GM18511 (cell line): ENCODE measurements at regions not wholly inside any gene's neighbourhood (a gene's known extent, or its start where the extent isn't known, plus 50 kb on each side); places are given as distances from the start of the nearest gene placed in this dataset.
A peak's percentile ranks its signal among the peaks of the same experiment; 100 is the strongest.
"Not testable (repeated sequence)": the region's sequence is repeated elsewhere in the genome, so short reads cannot be mapped to it uniquely, and the experiment has no call there.

Experiments used
- ATAC-seq: cut with Tn5 transposase; IDR thresholded peaks from one replicate; pipeline ENCODE4 v1.9.1; 2021; ENCODE audit warnings: mild to moderate bottlenecking, moderate library complexity; ENCODE audit not compliant: unreplicated experiment

DNA sequence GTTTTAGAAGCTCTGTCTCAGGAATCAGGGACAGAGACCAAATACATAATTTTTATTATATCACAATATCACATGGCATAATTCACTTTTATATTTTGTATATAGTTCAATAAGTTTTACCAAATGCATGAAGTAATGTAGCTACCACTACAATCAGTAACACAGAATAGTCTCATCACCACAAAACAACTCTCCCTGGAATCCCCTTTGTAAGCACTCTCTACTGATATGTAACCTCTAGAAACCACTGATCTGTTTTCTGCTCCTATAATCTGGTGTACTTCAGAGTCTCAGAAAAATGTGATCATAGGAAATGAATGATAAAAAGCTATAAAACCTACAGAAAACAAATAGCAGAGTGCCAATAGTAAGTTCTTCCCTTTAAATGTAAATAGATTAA is 1465.9 kb downstream of the SPATA31A7 start:
- not testable (repeated sequence) for ATAC-seq

DNA sequence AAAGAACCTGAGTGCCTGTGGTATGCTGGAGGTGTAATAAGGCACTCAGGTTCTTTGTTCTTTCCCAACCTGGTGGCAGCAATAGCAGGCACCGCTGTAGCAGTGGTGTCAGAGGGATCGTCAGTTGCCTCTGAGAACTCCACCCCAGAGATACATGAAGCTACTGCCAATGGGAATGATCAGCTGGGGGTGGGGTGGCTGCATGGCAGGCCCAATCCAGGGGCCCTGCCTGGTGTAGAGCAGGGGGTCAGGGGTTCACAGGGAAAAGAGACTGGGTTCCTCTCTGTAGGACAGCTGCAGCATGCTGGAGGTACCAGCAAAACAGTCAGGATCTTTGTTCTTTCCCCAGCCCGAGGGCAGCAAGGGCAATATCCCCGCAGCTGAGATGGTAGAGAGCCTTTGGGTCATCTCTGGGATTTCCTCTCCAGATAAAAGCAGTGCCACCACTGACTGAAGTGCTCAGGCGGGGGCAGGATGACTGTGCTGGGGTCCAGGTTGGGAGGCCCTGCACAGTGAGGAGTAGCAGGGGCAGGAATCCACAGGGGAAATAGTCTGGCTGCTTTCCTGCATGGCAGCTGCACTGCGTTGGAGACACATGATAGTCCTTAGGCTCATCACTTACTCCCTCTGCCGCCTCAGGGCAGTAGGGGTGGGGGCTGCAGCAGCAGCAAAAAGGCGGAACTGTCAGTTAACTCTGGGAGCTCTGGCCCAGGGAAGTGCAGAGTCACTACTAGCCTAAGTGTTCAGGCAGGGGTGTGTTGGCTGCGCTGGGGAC is 1473.1 kb downstream of the SPATA31A7 start:
- not testable (repeated sequence) for ATAC-seq

DNA sequence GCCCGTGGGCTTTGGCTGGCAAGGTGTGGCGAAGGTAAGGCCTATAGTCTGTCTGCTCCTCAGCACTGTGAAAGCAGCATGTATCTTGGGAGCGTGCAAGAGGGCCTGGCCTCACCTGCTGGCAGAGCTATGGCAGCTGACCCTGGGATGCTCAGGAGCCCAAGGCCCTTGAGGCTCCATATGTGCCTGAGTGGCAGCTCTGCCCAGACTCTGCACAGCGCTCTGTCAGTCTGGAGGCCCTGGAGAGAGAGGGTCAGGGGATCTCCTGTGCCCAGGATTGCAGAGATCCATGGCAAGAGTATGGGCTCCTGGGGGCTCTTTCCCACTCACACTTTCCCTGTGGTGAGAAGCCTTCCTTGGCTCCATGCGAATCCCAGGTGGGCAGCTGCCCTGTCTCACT is 1473.7 kb downstream of the SPATA31A7 start:
- ATAC-seq: not testable (repeated sequence)

- ATAC-seq: peak; percentile 36
These were observed 1477.4 kb downstream of the SPATA31A7 start for GRCh38 chr9:62667137-62667824.

DNA sequence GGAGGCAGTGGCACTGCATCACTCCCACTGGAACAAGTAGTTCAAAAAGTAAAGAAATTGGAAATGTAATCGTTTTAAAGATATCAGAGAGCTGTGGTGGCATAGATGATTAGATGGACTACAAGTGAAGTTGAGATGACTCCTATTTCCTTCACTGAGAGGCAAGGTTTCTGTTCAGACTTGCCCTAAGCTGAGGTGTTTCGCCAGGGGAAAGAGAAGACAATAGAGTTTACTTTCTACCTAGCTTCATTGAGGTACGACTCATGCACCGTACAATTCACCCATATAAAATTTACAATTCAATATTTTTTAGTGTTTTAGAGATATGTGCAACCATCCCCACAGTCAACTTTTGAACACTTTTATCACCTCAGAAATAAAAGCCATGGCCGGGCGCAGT is 1487.2 kb downstream of the SPATA31A7 start:
- ATAC-seq: not testable (repeated sequence)

DNA sequence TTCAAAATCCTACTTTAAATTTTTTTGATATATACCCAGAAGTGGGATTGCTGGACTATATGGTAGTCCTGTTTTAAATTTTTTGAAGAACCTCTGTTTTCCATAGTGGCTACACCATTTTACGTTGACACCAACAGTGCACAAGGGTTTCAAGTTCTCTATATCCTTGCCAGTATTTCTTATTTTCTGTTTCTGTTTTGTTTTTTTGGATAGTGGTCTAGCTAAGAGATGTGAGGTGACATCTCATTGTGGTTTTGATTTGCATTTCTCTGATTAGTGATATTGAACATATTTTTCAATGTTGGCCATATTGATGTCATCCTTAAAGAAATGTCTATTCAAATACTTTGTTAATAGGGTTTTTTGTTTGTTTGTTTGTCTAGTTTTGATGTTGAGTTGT is 1488.5 kb downstream of the SPATA31A7 start:
- peak; percentile 73 for ATAC-seq

DNA sequence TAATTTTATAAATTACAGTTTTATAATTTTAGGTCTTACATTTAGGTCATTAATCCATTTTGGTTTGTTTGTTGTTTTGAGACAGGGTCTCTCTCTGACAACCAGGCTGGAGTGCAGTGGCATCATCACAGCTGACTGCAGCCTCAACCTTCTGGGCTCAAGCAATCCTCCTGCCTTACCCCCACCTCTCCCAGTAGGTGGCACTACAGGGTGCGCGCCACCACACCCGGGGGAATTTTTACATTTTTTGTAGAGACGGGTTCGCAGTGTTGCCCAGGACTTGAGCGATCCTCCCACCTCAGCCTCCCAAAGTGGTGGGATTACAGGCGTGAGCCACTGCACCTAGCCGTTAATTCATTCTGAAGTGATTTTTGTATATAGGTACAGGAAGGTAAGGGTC is 1489.2 kb downstream of the SPATA31A7 start:
- ATAC-seq: not testable (repeated sequence)

GRCh38 chr9:62684833-62685647 is 1495.2 kb downstream of the SPATA31A7 start:
- ATAC-seq: peak; percentile 87

DNA sequence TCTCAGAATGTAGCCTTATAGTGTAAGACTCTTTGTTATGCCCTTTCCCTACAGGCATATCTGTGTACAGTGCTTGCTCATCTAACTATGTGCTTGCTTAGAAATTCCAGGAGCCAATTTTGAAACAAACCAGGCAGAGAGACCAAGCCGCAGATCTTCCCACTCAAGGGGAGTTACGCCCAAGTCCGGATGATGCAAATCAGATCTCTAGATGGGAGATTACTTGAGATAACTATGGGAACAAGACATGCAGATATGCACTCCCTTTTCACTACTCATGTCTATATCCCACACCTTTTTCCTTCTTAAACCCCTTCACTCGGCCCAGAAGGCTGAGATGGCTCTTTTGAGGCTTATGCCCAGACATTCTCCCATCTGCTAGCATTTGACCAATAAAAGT is 1496.5 kb downstream of the SPATA31A7 start:
- not testable (repeated sequence) for ATAC-seq

DNA sequence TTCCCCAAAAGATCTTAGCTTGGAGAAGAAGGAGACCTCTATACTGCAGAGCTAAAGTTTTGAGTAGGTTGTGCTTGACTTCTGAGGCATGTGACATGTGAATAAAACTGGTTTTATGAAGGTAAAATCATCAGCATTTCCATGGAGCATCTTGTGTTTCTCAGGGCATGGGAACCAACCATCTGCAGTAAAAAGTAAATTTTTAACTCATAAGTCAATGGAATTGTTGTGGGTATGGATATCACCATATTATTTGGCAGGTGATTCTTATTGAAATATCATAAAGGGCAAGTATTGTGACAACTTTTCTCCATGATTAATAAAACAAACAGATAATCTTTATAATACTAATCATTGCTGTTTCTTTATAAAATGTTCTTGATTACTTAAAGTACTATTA is 1503.2 kb downstream of the SPATA31A7 start:
- ATAC-seq: not testable (repeated sequence)

DNA sequence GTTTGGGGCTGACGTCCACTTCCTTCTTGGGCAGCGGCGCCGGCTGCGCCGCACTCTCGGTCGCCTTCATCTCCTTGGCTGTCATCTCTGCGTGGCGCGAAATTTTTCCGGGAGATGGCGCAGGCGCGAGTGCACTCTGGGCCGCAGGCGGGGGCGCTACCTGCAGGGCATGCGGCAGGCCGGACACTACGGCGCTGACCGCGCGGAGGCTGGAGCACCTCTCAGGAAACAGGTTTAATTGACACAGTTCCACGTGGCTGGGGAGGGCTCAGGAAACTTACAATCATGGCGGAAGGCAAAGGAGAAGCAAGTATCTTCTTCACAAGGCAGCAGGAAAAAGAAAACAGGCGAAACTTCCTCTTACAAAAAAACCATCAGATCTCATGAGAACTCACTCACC is 1521.5 kb downstream of the SPATA31A7 start:
- not testable (repeated sequence) for ATAC-seq

DNA sequence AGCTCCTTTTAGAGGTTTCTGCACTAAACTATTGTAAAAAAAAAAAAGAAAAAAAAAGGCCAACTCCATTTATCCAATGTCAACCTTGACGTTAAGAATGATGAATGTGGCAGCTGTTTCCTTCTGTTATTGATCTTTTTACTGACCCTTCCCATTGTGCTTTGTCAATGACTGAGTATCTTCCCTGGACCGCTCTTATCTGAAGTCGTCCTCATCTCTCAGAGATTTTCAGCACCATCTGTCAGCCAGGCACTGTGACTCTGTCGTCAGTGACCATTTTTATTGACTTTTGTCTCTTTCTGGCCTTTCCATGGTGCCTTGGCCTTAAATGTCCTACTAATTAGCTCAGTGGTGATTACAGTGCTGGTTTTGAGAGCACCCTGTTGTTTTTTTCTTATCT is 1535.7 kb downstream of the SPATA31A7 start:
- ATAC-seq: not testable (repeated sequence)

DNA sequence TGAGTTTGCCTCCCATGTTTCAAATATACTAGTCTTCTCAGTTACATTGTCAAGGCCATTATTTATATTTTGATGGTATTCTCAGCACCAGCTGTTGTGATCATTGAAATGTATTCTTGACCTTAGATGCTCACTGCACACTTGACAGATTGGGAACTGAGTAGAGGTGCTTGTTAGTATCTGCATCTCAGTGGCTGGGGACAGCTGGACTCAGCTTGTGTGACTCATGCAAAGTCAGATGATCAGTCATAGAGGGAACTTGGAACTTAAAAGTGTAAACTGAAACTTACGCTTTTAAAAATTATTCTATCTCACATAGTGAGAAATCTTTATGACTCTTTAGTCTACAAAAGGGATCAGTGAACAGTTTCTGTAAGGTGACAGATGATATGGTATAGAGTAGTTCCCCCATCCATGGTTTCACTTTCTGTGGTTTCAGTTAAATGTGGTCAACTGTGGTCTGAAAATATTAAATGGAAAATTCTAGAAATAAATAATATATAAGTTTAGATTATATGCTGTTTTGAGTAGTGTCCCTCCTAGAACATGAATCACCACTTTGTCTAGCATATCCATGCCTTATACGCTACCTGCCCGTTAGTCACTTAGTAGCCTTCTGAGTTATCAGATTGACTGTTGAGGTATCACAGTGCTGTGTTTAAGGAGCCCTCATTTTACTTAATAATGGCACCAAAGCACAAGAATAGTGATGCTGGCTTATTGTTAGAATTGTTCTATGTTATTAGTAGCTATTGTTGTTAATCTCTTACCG is 1540.6 kb downstream of the SPATA31A7 start:
- ATAC-seq: peak; percentile 95

DNA sequence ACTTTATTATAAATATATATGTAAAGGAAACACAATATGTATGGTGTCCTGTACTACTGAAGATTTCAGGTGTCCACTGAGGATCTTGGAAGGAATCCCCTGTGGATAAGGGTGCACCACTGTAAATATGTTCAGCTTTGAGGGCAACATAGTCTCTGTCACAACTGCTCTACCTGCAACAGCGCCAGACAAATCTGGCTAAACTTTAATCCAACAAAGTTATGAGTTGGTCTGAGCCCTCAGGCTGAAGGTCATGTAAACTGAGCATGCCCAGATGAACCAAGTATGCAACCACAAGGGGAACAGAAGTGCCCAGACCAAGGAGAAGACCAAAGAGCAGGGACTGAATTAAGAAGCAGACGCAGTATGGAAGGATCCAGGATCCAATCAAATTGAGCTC is 1541.2 kb downstream of the SPATA31A7 start:
- ATAC-seq: not testable (repeated sequence)

- ATAC-seq: not testable (repeated sequence)
These were observed 1547.3 kb downstream of the SPATA31A7 start for GRCh38 chr9:62737004-62737606.

- not testable (repeated sequence) for ATAC-seq
These were observed 1548.1 kb downstream of the SPATA31A7 start for GRCh38 chr9:62737915-62738314.

GRCh38 chr9:62745774-62746529 is 1556.1 kb downstream of the SPATA31A7 start:
- not testable (repeated sequence) for ATAC-seq
